B cell (primary cell): ENCODE measurements at regions not wholly inside any gene's neighbourhood (a gene's known extent, or its start where the extent isn't known, plus 50 kb on each side); places are given as distances from the start of the nearest gene placed in this dataset.

Experiments used
- ATAC-seq: fragments of 200-7000 bp; cut with Tn5 transposase; one replicate; pipeline ENCODE4 v1.10.0; 2021; ENCODE audit warnings: low read depth, mild to moderate bottlenecking, moderate number of reproducible peaks, moderate library complexity
- CTCF ChIA-PET: fragments of 350-600 bp; sonication (Branson Sonifier 250); formaldehyde crosslinking; loops from one replicate; lab custom pipeline; 2021; ENCODE audit warnings: antibody characterized with exemption, inconsistent platforms; lab: Charles Lee
- POLR2A ChIA-PET: fragments of 350-600 bp; sonication (Branson Sonifier 250); formaldehyde crosslinking; loops from one replicate; lab custom pipeline; 2021; ENCODE audit warnings: antibody characterized with exemption; lab: Charles Lee
- DNase-seq: peaks from one replicate; pipeline ENCODE4 v3.0.0; 2013
- H2AFZ ChIP-seq: 2 replicates; pipeline ENCODE4 v1.6.1; 2012; ENCODE audit warnings: mild to moderate bottlenecking, low read depth, low read length; ENCODE audit not compliant: insufficient read depth, poor library complexity, severe bottlenecking
- H3K27ac ChIP-seq, 2 donors: 1 replicate in 1 of 2; 2 replicates in 1 of 2; pipeline ENCODE4 v1.5.1; 2012 to 2013; ENCODE audit warnings: low read length in 2 of 2, mild to moderate bottlenecking in 2 of 2, moderate library complexity in 1 of 2
- H3K27me3 ChIP-seq, 4 experiments: fragments of 200-600 bp in 1 of 4; sonication (generic) in 1 of 4; replicated peaks in 1 of 4; 1 replicate in 2 of 4; 2 replicates in 2 of 4; pipeline versions ENCODE4 v1.6.1 to v1.7.0; 2013 to 2016; ENCODE audit warnings: low read length in 3 of 4, mild to moderate bottlenecking in 2 of 4, mixed read lengths in 1 of 4, moderate library complexity in 1 of 4; ENCODE audit not compliant: insufficient read depth in 4 of 4, control insufficient read depth in 3 of 4; ENCODE audit errors: control extremely low read depth in 1 of 4
- H3K36me3 ChIP-seq, 2 experiments: replicated peaks in 1 of 2; 1 replicate in 1 of 2; 2 replicates in 1 of 2; pipeline versions ENCODE4 v1.6.1 to v1.7.1; 2013; ENCODE audit warnings: low read length in 1 of 2; ENCODE audit not compliant: insufficient read depth in 2 of 2, control insufficient read depth in 1 of 2; ENCODE audit errors: control extremely low read depth in 1 of 2, extremely low read depth in 1 of 2
- H3K4me1 ChIP-seq, 2 donors: fragments of 200-600 bp in 1 of 2; sonication (generic) in 1 of 2; 1 replicate in 1 of 2; 2 replicates in 1 of 2; pipeline versions ENCODE4 v1.5.1 to v1.6.1; 2013 to 2017; ENCODE audit warnings: low read length in 2 of 2; ENCODE audit not compliant: control insufficient read depth in 2 of 2, insufficient read depth in 2 of 2
- H3K4me2 ChIP-seq: replicated peaks from 2 replicates; pipeline ENCODE3; 2012; ENCODE audit warnings: mild to moderate bottlenecking, low read depth, low read length; ENCODE audit not compliant: poor library complexity, severe bottlenecking
- H3K4me3 ChIP-seq, 5 experiments: fragments of 200-600 bp in 1 of 5; sonication (generic) in 1 of 5; 1 replicate in 3 of 5; 2 replicates in 2 of 5; pipeline versions ENCODE4 v1.5.1 to v1.7.0; 2011 to 2016; ENCODE audit warnings: low read length in 4 of 5, mild to moderate bottlenecking in 4 of 5, low read depth in 2 of 5, control low read depth in 1 of 5, moderate library complexity in 1 of 5; ENCODE audit not compliant: insufficient read depth in 1 of 5; ENCODE audit errors: control extremely low read depth in 1 of 5, extremely low read depth in 1 of 5
- H3K79me2 ChIP-seq: fragments of 200-600 bp; sonication (generic); one replicate; pipeline ENCODE4 v1.6.0; 2016; ENCODE audit warnings: low read length; ENCODE audit not compliant: control insufficient read depth, insufficient read depth
- H3K9ac ChIP-seq: fragments of 200-600 bp; sonication (generic); 2 replicates; pipeline ENCODE4 v1.6.1; 2017; ENCODE audit warnings: mild to moderate bottlenecking, low read length, moderate library complexity
- H3K9me3 ChIP-seq, 3 donors: one replicate each; pipeline versions ENCODE4 v1.6.1 to v1.7.1; 2013; ENCODE audit warnings: low read length in 2 of 3; ENCODE audit not compliant: control insufficient read depth in 2 of 3, insufficient read depth in 1 of 3; ENCODE audit errors: control extremely low read depth in 1 of 3
- H4K20me1 ChIP-seq: 2 replicates; pipeline ENCODE4 v1.6.0; 2012; ENCODE audit warnings: mild to moderate bottlenecking, low read length; ENCODE audit not compliant: insufficient read depth, control insufficient read depth, poor library complexity, severe bottlenecking
- H3K27ac Mint-ChIP-seq: one replicate; pipeline ENCODE4 v1.8.0; 2021; ENCODE audit warnings: mixed read lengths
- H3K27me3 Mint-ChIP-seq: one replicate; pipeline ENCODE4 v1.8.0; 2021; ENCODE audit warnings: mixed read lengths
- H3K4me1 Mint-ChIP-seq: one replicate; pipeline ENCODE4 v1.8.0; 2021; ENCODE audit warnings: mixed read lengths
- H3K4me3 Mint-ChIP-seq: one replicate; pipeline ENCODE4 v1.8.0; 2021; ENCODE audit warnings: mixed read lengths
- H3K9me3 Mint-ChIP-seq: one replicate; pipeline ENCODE4 v1.8.0; 2022; ENCODE audit warnings: mixed read lengths; ENCODE audit not compliant: insufficient read depth
- CTCF ChIP-seq: fragments of 200-600 bp; IDR thresholded peaks from one replicate; pipeline ENCODE4 v1.8.0; 2022; ENCODE audit warnings: antibody characterized with exemption, mild to moderate bottlenecking
- EZH2 ChIP-seq: IDR thresholded peaks from 2 replicates; pipeline ENCODE4 v1.6.1; 2012; ENCODE audit warnings: borderline replicate concordance, low read depth, mild to moderate bottlenecking, moderate library complexity, low read length; ENCODE audit not compliant: insufficient read depth, poor library complexity, severe bottlenecking
- WGBS: methylation state at CpG from one replicate; pipeline ENCODE4 v1.1.5; 2013; ENCODE audit warnings: missing lambda C conversion rate; ENCODE audit not compliant: insufficient coverage; 5-methylcytosine and 5-hydroxymethylcytosine counted together
- intact Hi-C: fragments of 100-400 bp; cut with micrococcal nuclease; formaldehyde crosslinking; loops from one replicate; pipeline ENCODE4 v1.10.0; 2022

GRCh38 chr16:52035436-52035835 lies 511.5 kb downstream of the TOX3 start:
- peaks cover 0 to 3% (median 0%) of the 10 kb centered on the region in 3 donors for H3K9me3 ChIP-seq
- no peaks in the 10 kb centered on the region for H3K27me3 ChIP-seq
- no peak overlapping the region for H3K4me3 ChIP-seq
- H3K9ac ChIP-seq, result no peak overlapping the region
- H3K4me2 ChIP-seq, result no peak overlapping the region
- no peaks in the 10 kb centered on the region for H3K36me3 ChIP-seq
- no peaks in the 10 kb centered on the region for H3K4me1 ChIP-seq
- no peak for TF ChIP-seq EZH2
- no peak for TF ChIP-seq CTCF
- Mint-ChIP-seq H3K27me3 (no peaks in the 10 kb centered on the region), H3K27ac (no peak overlapping the region), H3K9me3 (peaks cover 3% of the 10 kb centered on the region), H3K4me1 (no peaks in the 10 kb centered on the region), H3K4me3 (no peak overlapping the region)
- no peak overlapping the region for H3K27ac ChIP-seq
- no CpG with 5 or more reads among the region's 2 CpGs for whole genome bisulfite sequencing
- ATAC-seq (no peak), DNase-seq (no peak)
- intact Hi-C loops, result no loop called here
- POLR2A ChIA-PET, result no interaction called here
- no peaks in the 10 kb centered on the region for H4K20me1 ChIP-seq
- no peaks in the 10 kb centered on the region for H3K79me2 ChIP-seq
- CTCF ChIA-PET, result no interaction called here
- H2AFZ ChIP-seq, result no peak overlapping the region

- no peaks in the 10 kb centered on the region for H3K36me3 ChIP-seq
- POLR2A ChIA-PET, result no interaction called here
- no peaks in the 10 kb centered on the region for H3K27me3 Mint-ChIP-seq
- no peak overlapping the region for H3K4me3 Mint-ChIP-seq
- H2AFZ ChIP-seq, result no peak overlapping the region
- intact Hi-C loops, result no loop called here
- H3K4me1 Mint-ChIP-seq, result no peaks in the 10 kb centered on the region
- no peaks in the 10 kb centered on the region for H3K27me3 ChIP-seq
- no peak overlapping the region for H3K4me2 ChIP-seq
- no peaks in the 10 kb centered on the region for H3K79me2 ChIP-seq
- H3K9me3 Mint-ChIP-seq, result peaks cover 3% of the 10 kb centered on the region
- H3K4me3 ChIP-seq, result no peak overlapping the region
- H3K27ac ChIP-seq, result no peak overlapping the region
- CTCF ChIA-PET, result no interaction called here
- no peaks in the 10 kb centered on the region for H3K4me1 ChIP-seq
- H3K9ac ChIP-seq, result no peak overlapping the region
- H3K9me3 ChIP-seq, result peaks cover 0 to 3% (median 0%) of the 10 kb centered on the region in 3 donors
- DNase-seq (no peak), ATAC-seq (no peak)
- TF ChIP-seq EZH2 (no peak), CTCF (no peak)
- no peak overlapping the region for H3K27ac Mint-ChIP-seq
- H4K20me1 ChIP-seq, result no peaks in the 10 kb centered on the region
These were observed 512.1 kb downstream of the TOX3 start for GRCh38 chr16:52034830-52035229.
